OCI-LY3 (cell line): ENCODE measurements at regions not wholly inside any gene's neighbourhood (a gene's known extent, or its start where the extent isn't known, plus 50 kb on each side); places are given as distances from the start of the nearest gene placed in this dataset.

Experiments used
- EZH2phosphoT487 ChIP-seq: fragments of 200-600 bp; shearing (Covaris generic); IDR thresholded peaks from 2 replicates; pipeline ENCODE4 v1.6.1; 2018; ENCODE audit warnings: antibody characterized with exemption, mixed run types, low read depth
- TF ChIP-seq, protein P1 (sequence below): fragments of 200-600, 300-600 bp; sonication (generic); IDR thresholded peaks from 2 replicates; pipeline ENCODE4 v1.5.1; 2014; ENCODE audit warnings: antibody characterized with exemption, low read length, low read depth

DNA sequence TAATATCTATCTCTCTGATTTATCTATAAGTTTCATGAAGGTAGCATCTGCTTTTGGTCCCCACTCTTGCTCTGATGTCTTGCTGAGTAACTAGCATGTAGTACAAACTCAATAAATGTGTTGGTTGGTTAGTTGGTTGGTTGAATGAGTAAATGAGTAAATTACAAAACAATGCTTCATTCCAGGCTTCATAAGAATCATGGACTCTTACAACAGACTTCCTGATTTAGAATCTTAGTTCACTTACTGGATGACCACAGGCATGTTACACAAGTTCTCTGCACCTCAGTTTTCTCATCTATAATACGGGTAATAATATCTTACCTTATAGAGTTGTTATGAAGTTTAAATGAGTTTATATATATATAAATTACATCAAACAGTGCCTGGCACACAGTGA, 98.6 kb downstream of the ZNF281 start:
- TF ChIP-seq, protein P1, sequence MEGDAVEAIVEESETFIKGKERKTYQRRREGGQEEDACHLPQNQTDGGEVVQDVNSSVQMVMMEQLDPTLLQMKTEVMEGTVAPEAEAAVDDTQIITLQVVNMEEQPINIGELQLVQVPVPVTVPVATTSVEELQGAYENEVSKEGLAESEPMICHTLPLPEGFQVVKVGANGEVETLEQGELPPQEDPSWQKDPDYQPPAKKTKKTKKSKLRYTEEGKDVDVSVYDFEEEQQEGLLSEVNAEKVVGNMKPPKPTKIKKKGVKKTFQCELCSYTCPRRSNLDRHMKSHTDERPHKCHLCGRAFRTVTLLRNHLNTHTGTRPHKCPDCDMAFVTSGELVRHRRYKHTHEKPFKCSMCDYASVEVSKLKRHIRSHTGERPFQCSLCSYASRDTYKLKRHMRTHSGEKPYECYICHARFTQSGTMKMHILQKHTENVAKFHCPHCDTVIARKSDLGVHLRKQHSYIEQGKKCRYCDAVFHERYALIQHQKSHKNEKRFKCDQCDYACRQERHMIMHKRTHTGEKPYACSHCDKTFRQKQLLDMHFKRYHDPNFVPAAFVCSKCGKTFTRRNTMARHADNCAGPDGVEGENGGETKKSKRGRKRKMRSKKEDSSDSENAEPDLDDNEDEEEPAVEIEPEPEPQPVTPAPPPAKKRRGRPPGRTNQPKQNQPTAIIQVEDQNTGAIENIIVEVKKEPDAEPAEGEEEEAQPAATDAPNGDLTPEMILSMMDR: no peak
- no peak for TF ChIP-seq EZH2phosphoT487
